ENCODE measurements at regions not wholly inside any gene's neighbourhood (a gene's known extent, or its start where the extent isn't known, plus 50 kb on each side); places are given as distances from the start of the nearest gene placed in this dataset.

GRCh38 chrX:121823406-121823805, 776.0 kb downstream of the GLUD2 start:
- Histone ChIP-seq H3K9me3 (ENCODE audit: control insufficient read depth, low read depth, low read length) (peaks cover 18% of the 10 kb centered on the region), H3K4me3 (ENCODE audit: low read length) (no peak overlapping the region), H3K9ac (ENCODE audit: low read length) (no peak overlapping the region), H3K27ac (ENCODE audit: low read length) (no peak overlapping the region), H3K36me3 (ENCODE audit: control insufficient read depth, low read depth, low read length) (no peaks in the 10 kb centered on the region), H3K27me3 (ENCODE audit: control insufficient read depth, insufficient read depth, low read length) (no peaks in the 10 kb centered on the region), H3K4me1 (ENCODE audit: control insufficient read depth, low read depth, low read length) (no peaks in the 10 kb centered on the region)

GRCh38 chrX:121831601-121832000, 784.2 kb downstream of the GLUD2 start:
- H3K4me1 ChIP-seq (ENCODE audit: control insufficient read depth, low read depth, low read length) = no peaks in the 10 kb centered on the region

DNA sequence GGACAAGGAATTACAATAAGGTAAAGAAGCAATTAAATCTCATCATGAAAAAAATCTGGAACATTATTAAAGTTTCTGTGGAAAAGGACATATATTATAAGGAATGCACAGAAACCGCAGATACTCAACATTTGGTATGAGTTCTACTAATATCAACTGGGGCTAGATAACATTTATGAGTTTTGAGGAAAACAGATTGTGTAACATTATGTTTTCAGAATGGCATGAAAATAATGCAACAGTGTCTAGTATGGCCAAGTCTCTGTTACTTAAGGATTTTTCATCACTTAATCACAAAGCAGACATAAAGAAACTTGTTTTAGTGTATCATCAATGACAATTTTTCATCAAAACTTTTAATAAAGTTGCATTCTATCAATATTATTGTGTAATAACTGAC, 785.0 kb downstream of the GLUD2 start:
- Histone ChIP-seq H3K27me3 (ENCODE audit: control insufficient read depth, insufficient read depth, low read length) (no peaks in the 10 kb centered on the region), H3K27ac (ENCODE audit: low read length) (no peak overlapping the region), H3K36me3 (ENCODE audit: control insufficient read depth, low read depth, low read length) (no peaks in the 10 kb centered on the region), H3K4me1 (ENCODE audit: control insufficient read depth, low read depth, low read length) (no peaks in the 10 kb centered on the region), H3K4me3 (ENCODE audit: low read length) (no peak overlapping the region), H3K9ac (ENCODE audit: low read length) (no peak overlapping the region), H3K9me3 (ENCODE audit: control insufficient read depth, low read depth, low read length) (peaks cover 3% of the 10 kb centered on the region)

More at GRCh38 chrX:121831601-121832000, 784.2 kb downstream of the GLUD2 start:
- H3K36me3 ChIP-seq (ENCODE audit: control insufficient read depth, low read depth, low read length) = no peaks in the 10 kb centered on the region
- no peak overlapping the region for H3K9ac ChIP-seq (ENCODE audit: low read length)
- H3K4me3 ChIP-seq (ENCODE audit: low read length) = no peak overlapping the region
- no peaks in the 10 kb centered on the region for H3K27me3 ChIP-seq (ENCODE audit: control insufficient read depth, insufficient read depth, low read length)
- H3K27ac ChIP-seq (ENCODE audit: low read length) = no peak overlapping the region
- peaks cover 3% of the 10 kb centered on the region for H3K9me3 ChIP-seq (ENCODE audit: control insufficient read depth, low read depth, low read length)

DNA sequence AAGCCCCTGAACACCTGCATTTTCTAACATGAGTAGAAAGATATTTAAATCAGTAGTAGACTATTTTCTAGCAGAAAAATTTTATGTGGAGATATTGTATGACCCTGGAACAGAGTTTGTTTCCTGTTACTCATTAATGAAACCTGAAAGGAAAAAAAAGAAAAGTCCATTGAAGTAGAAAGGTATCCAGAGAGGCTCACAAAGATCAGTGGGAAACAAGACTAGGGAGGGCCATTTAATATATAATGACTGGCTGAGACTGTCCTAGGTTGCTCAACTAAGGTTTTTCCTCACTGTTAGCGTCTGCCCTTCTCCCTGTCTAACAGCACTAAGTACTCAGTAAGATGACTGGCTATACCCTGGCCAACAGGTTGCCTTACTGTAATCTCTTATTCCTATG, 788.6 kb downstream of the GLUD2 start:
- Histone ChIP-seq H3K4me1 (ENCODE audit: control insufficient read depth, low read depth, low read length) (no peaks in the 10 kb centered on the region), H3K27me3 (ENCODE audit: control insufficient read depth, insufficient read depth, low read length) (no peaks in the 10 kb centered on the region), H3K4me3 (ENCODE audit: low read length) (no peak overlapping the region), H3K27ac (ENCODE audit: low read length) (no peak overlapping the region), H3K36me3 (ENCODE audit: control insufficient read depth, low read depth, low read length) (no peaks in the 10 kb centered on the region), H3K9me3 (ENCODE audit: control insufficient read depth, low read depth, low read length) (peaks cover 8% of the 10 kb centered on the region), H3K9ac (ENCODE audit: low read length) (no peak overlapping the region)

DNA sequence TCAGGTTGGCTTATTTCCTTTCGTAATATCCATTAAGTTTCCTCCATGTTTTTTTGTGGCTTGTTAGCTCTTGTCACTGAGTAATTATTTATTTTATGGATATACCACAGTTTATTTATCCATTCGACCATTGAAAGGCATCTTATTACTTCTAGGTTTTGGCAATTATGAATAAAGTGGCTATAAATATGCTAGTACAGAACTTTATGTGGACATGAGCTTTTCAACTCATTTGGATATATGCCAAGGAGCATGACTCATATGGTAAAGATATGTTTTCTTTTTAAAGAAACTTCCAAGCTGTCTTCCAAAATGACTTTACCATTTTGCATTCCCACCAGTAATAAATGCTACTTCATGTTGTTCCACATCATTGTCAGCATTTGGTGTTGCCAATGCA, 803.6 kb downstream of the GLUD2 start:
- no peaks in the 10 kb centered on the region for H3K27me3 ChIP-seq (ENCODE audit: control insufficient read depth, insufficient read depth, low read length)

GRCh38 chrX:121853762-121854613, 806.6 kb downstream of the GLUD2 start:
- Histone ChIP-seq H3K9me3 (ENCODE audit: control insufficient read depth, low read depth, low read length) (peaks cover 11% of the 10 kb centered on the region), H3K4me1 (ENCODE audit: control insufficient read depth, low read depth, low read length) (no peaks in the 10 kb centered on the region), H3K36me3 (ENCODE audit: control insufficient read depth, low read depth, low read length) (no peaks in the 10 kb centered on the region), H3K9ac (ENCODE audit: low read length) (no peak overlapping the region), H3K4me3 (ENCODE audit: low read length) (no peak overlapping the region), H3K27me3 (ENCODE audit: control insufficient read depth, insufficient read depth, low read length) (no peaks in the 10 kb centered on the region), H3K27ac (ENCODE audit: low read length) (no peak overlapping the region)

More for the DNA sequence above, 803.6 kb downstream of the GLUD2 start:
- no peaks in the 10 kb centered on the region for H3K36me3 ChIP-seq (ENCODE audit: control insufficient read depth, low read depth, low read length)
- peaks cover 22% of the 10 kb centered on the region for H3K9me3 ChIP-seq (ENCODE audit: control insufficient read depth, low read depth, low read length)
- H3K4me3 ChIP-seq (ENCODE audit: low read length) = no peak overlapping the region
- no peaks in the 10 kb centered on the region for H3K4me1 ChIP-seq (ENCODE audit: control insufficient read depth, low read depth, low read length)
- H3K27ac ChIP-seq (ENCODE audit: low read length) = no peak overlapping the region
- H3K9ac ChIP-seq (ENCODE audit: low read length) = no peak overlapping the region

GRCh38 chrX:121854614-121854911, 807.2 kb downstream of the GLUD2 start:
- Histone ChIP-seq H3K9ac (ENCODE audit: low read length) (no peak overlapping the region), H3K27ac (ENCODE audit: low read length) (no peak overlapping the region), H3K9me3 (ENCODE audit: control insufficient read depth, low read depth, low read length) (peaks cover 10% of the 10 kb centered on the region), H3K27me3 (ENCODE audit: control insufficient read depth, insufficient read depth, low read length) (no peaks in the 10 kb centered on the region), H3K4me3 (ENCODE audit: low read length) (no peak overlapping the region), H3K4me1 (ENCODE audit: control insufficient read depth, low read depth, low read length) (no peaks in the 10 kb centered on the region), H3K36me3 (ENCODE audit: control insufficient read depth, low read depth, low read length) (no peaks in the 10 kb centered on the region)

GRCh38 chrX:121858867-121859647, 811.6 kb downstream of the GLUD2 start:
- Histone ChIP-seq H3K9me3 (ENCODE audit: control insufficient read depth, low read depth, low read length) (peaks cover 6% of the 10 kb centered on the region), H3K36me3 (ENCODE audit: control insufficient read depth, low read depth, low read length) (no peaks in the 10 kb centered on the region), H3K27me3 (ENCODE audit: control insufficient read depth, insufficient read depth, low read length) (no peaks in the 10 kb centered on the region), H3K9ac (ENCODE audit: low read length) (no peak overlapping the region), H3K27ac (ENCODE audit: low read length) (no peak overlapping the region), H3K4me1 (ENCODE audit: control insufficient read depth, low read depth, low read length) (no peaks in the 10 kb centered on the region), H3K4me3 (ENCODE audit: low read length) (no peak overlapping the region)

DNA sequence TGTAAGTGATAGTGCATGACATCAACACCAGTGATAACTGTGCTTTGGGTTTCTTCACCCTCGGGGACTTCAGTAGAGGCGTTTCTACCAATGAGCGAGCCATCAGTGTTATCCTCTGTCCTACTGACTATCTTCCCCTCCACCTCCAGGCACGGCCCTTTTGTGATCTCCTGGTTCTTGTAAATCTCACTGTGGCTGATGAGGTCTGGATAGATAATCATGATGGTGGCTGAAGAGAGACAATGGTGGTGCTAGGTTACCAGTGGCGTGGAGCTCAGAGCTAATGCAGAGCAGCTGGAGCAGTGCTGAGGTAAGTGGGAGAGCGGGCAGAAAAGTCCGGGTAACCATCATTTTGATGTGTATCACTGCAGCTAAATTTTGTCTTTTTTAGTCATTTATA, 816.6 kb downstream of the GLUD2 start:
- Histone ChIP-seq H3K36me3 (ENCODE audit: control insufficient read depth, low read depth, low read length) (no peaks in the 10 kb centered on the region), H3K27me3 (ENCODE audit: control insufficient read depth, insufficient read depth, low read length) (no peaks in the 10 kb centered on the region), H3K9ac (ENCODE audit: low read length) (no peak overlapping the region), H3K27ac (ENCODE audit: low read length) (no peak overlapping the region), H3K4me1 (ENCODE audit: control insufficient read depth, low read depth, low read length) (no peaks in the 10 kb centered on the region), H3K9me3 (ENCODE audit: control insufficient read depth, low read depth, low read length) (peaks cover 9% of the 10 kb centered on the region), H3K4me3 (ENCODE audit: low read length) (no peak overlapping the region)

DNA sequence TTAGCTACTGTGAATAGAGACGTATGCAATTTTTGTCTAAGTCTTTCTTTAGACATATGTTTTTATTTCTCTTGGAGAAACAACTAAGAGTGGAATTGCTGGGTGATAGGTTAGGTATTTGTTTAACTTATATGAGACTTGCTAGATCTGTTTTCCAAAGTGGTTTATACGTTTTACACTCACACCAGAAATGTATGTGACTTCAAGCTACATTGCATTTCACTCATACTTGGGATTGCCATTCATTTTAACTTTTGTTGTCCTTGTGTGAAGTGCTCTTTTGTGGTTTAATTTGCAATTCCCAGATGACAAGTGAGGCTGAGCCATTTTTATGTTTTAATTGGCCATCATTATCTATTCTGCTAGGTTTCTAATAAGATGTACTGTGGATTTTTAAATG, 817.2 kb downstream of the GLUD2 start:
- Histone ChIP-seq H3K9me3 (ENCODE audit: control insufficient read depth, low read depth, low read length) (peaks cover 11% of the 10 kb centered on the region), H3K27me3 (ENCODE audit: control insufficient read depth, insufficient read depth, low read length) (no peaks in the 10 kb centered on the region), H3K4me1 (ENCODE audit: control insufficient read depth, low read depth, low read length) (no peaks in the 10 kb centered on the region), H3K9ac (ENCODE audit: low read length) (no peak overlapping the region), H3K4me3 (ENCODE audit: low read length) (no peak overlapping the region), H3K27ac (ENCODE audit: low read length) (no peak overlapping the region), H3K36me3 (ENCODE audit: control insufficient read depth, low read depth, low read length) (no peaks in the 10 kb centered on the region)

DNA sequence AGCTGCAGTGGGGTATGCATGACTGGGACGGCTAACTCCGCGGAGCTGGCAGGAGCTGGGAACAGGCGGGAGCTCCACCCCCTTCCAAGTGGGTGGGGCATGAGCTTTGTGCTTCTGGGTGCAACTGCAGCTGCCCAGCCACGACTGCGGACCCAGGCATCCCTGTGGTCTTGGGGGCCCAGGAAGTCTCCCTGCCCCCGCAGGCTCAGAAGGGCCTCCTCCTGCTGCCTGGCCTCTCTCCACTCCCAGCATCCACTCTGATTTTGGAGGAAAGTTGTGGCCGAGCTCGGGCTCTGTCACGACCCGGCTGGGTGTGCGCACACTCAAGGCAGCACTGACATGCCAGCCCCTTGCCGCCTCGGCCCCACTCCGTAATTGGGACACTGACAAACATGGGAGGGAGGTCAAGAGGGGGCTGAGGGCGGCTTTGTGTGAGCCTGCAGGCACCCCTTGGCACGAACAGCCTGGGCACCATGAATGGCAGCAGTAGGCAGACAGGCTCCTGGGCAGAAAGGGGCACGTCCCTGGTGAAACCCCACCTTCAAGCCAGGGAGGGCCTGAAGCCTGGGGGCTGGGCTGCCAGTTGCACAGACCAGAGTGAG, 822.6 kb downstream of the GLUD2 start:
- no peaks in the 10 kb centered on the region for H3K4me1 ChIP-seq (ENCODE audit: control insufficient read depth, low read depth, low read length)
- peaks cover 11% of the 10 kb centered on the region for H3K9me3 ChIP-seq (ENCODE audit: control insufficient read depth, low read depth, low read length)
- no peak overlapping the region for H3K9ac ChIP-seq (ENCODE audit: low read length)
- no peaks in the 10 kb centered on the region for H3K36me3 ChIP-seq (ENCODE audit: control insufficient read depth, low read depth, low read length)
- no peaks in the 10 kb centered on the region for H3K27me3 ChIP-seq (ENCODE audit: control insufficient read depth, insufficient read depth, low read length)
- H3K27ac ChIP-seq (ENCODE audit: low read length) = no peak overlapping the region
- H3K4me3 ChIP-seq (ENCODE audit: low read length) = no peak overlapping the region
